ENCODE measurements at regions not wholly inside any gene's neighbourhood (a gene's known extent, or its start where the extent isn't known, plus 50 kb on each side); places are given as distances from the start of the nearest gene placed in this dataset.

GRCh38 chr3:40925231-40925630, 274.1 kb upstream of the CTNNB1 start:
- Histone ChIP-seq H3K79me2 (ENCODE audit: insufficient read depth, low read length) (no peaks in the 10 kb centered on the region), H3K79me1 (ENCODE audit: insufficient read depth, low read depth, low read length, poor library complexity, severe bottlenecking) (no peaks in the 10 kb centered on the region), H4K8ac (replicated peaks; ENCODE audit: insufficient read length, low read depth, low read length) (no peak overlapping the region), H4K20me1 (ENCODE audit: control insufficient read depth, insufficient read depth, insufficient read length) (no peaks in the 10 kb centered on the region), H3K4ac (ENCODE audit: low read depth, low read length) (no peak overlapping the region), H3K9ac (ENCODE audit: extremely low read depth, insufficient read length, low read length) (no peak overlapping the region), H2BK5ac (ENCODE audit: insufficient read length, low read length) (no peak overlapping the region), H3K23me2 (ENCODE audit: insufficient read length, low read depth, low read length, poor library complexity, severe bottlenecking) (no peaks in the 10 kb centered on the region), H3K23ac (ENCODE audit: insufficient read length, low read depth, low read length) (no peak overlapping the region), H4K91ac (ENCODE audit: insufficient read length, low read depth, low read length) (no peak overlapping the region), H2BK20ac (ENCODE audit: low read depth, low read length, poor library complexity, severe bottlenecking) (no peak overlapping the region), H2BK120ac (ENCODE audit: low read depth, low read length, poor library complexity, severe bottlenecking) (no peak overlapping the region), H3T11ph (ENCODE audit: low read length) (no peak overlapping the region), H3K14ac (ENCODE audit: insufficient read depth, low read length) (no peak overlapping the region), H3K27ac (ENCODE audit: insufficient read length, low read depth, low read length) (no peak overlapping the region), H2AK5ac (ENCODE audit: insufficient read length, low read length) (no peak overlapping the region), H3K27me3 (ENCODE audit: insufficient read depth, low read length) (no peaks in the 10 kb centered on the region), H3K56ac (ENCODE audit: insufficient read length, low read depth, low read length) (no peak overlapping the region), H3K4me1 (ENCODE audit: insufficient read depth, low read length) (peaks cover 3% of the 10 kb centered on the region; the same call in 1 of the 2 replicates), H3K4me2 (ENCODE audit: insufficient read depth, insufficient read length, low read length) (no peak overlapping the region), H2BK12ac (ENCODE audit: insufficient read length, low read depth, low read length) (no peak overlapping the region), H2BK15ac (ENCODE audit: low read depth, low read length) (no peak overlapping the region), H2AFZ (ENCODE audit: low read length) (no peak overlapping the region), H3K18ac (ENCODE audit: insufficient read length, low read depth, low read length) (no peak overlapping the region), H4K5ac (ENCODE audit: insufficient read length, low read depth, low read length) (no peak overlapping the region), H3K9me3 (ENCODE audit: control insufficient read depth, low read depth, low read length) (no peaks in the 10 kb centered on the region)
- peaks cover 6 to 7% (median 6%) of the 10 kb centered on the region in 3 experiments for H3K36me3 Mint-ChIP-seq (ENCODE audit: insufficient read depth in 1 of 3, low read depth in 3 of 3)
- H3K9me3 Mint-ChIP-seq: peaks cover 5 to 6% of the 10 kb centered on the region in 2 experiments
- peaks cover 34 to 38% of the 10 kb centered on the region in 2 experiments for H3K4me1 Mint-ChIP-seq
- TF ChIP-seq CTCF (conservative IDR thresholded peaks at IDR 0.05): no peak
- H3K27ac Mint-ChIP-seq: no peak overlapping the region; a peak in 1 of 7 replicates
- no CpG with 5 or more reads among the region's 3 CpGs for WGBS (ENCODE audit: extremely low coverage, insufficient read length, low lambda C conversion rate)
- no peak overlapping the region for H3K4me3 Mint-ChIP-seq
- DNase-seq: no peak
- no peaks in the 10 kb centered on the region for H3K27me3 Mint-ChIP-seq (ENCODE audit: low read depth)

All from H9 (cell line).